Psoas muscle (tissue), 7 donors: ENCODE measurements at regions not wholly inside any gene's neighbourhood (a gene's known extent, or its start where the extent isn't known, plus 50 kb on each side); places are given as distances from the start of the nearest gene placed in this dataset.

Experiments used
- ATAC-seq, 4 donors: fragments of 200-7000 bp; cut with Tn5 transposase; one replicate each; pipeline ENCODE4 v1.9.1; 2020; ENCODE audit warnings: moderate library complexity in 3 of 4, mild to moderate bottlenecking in 2 of 4
- DNase-seq, 2 donors: peaks; one replicate each; pipeline ENCODE4 v3.0.0-alpha.2; 2020
- H3K27ac ChIP-seq: fragments of 200-600 bp; one replicate; pipeline ENCODE4 v1.8.0; 2022
- H3K27me3 ChIP-seq, 3 donors: fragments of 200-600 bp in 1 of 3; one replicate each; pipeline versions ENCODE4 v1.6.1 to v1.8.0; 2013 to 2022; ENCODE audit warnings: low read length in 2 of 3, mild to moderate bottlenecking in 2 of 3, moderate library complexity in 1 of 3; ENCODE audit not compliant: insufficient read depth in 3 of 3
- H3K36me3 ChIP-seq, 2 donors: fragments of 200-600 bp in 1 of 2; one replicate each; pipeline versions ENCODE4 v1.6.1 to v1.8.0; 2013 to 2022; ENCODE audit warnings: low read depth in 1 of 2, mild to moderate bottlenecking in 1 of 2, moderate library complexity in 1 of 2; ENCODE audit not compliant: insufficient read depth in 1 of 2
- H3K4me1 ChIP-seq: fragments of 200-600 bp; one replicate; pipeline ENCODE4 v1.8.0; 2022
- H3K4me3 ChIP-seq: fragments of 200-600 bp; one replicate; pipeline ENCODE4 v1.8.0; 2022; ENCODE audit warnings: mild to moderate bottlenecking
- H3K9me3 ChIP-seq: fragments of 200-600 bp; one replicate; pipeline ENCODE4 v1.8.0; 2022
- WGBS, 3 donors: extraction: QIAGEN DNeasy Blood & Tissue Kit; methylation state at CpG; one replicate each; pipeline versions ENCODE4 v1.1.6 to v1.1.7; 2013; 5-methylcytosine and 5-hydroxymethylcytosine counted together
- intact Hi-C, 2 donors: fragments of 100-400 bp; cut with DNase I; formaldehyde crosslinking; loops; one replicate each; pipeline versions ENCODE4 v1.11.0 to v1.14.2; 2022
- TF ChIP-seq, protein P1 (sequence below): fragments of 200-600 bp; IDR thresholded peaks from one replicate; pipeline ENCODE4 v1.8.0; 2022; ENCODE audit warnings: antibody characterized with exemption
- donor health status: healthy with polysubstance abuse.
- donor health status: DM: no; HTN: no; CAD: no; lungs with moderate emphysema.
- donor health status: Bipolar disorder and iron deficiency.
- donor health status: healthy.
- donor health status: DM: yes; HTN: yes; CAD: no.
- donor health status: DM: no; HTN: no; CAD: no.
- donor health status: DM: yes; HTN: yes; CAD: no.

- intact Hi-C loops: no loop called here
- 26 to 35% (median 31%) methylated on average over 7 of the region's 7 CpGs for WGBS, 3 donors
- DNase-seq: no peak
- Histone ChIP-seq H3K9me3 (no peaks in the 10 kb centered on the region), H3K27ac (no peak overlapping the region), H3K27me3 (peaks cover 0 to 82% (median 23%) of the 10 kb centered on the region in 3 donors), H3K4me3 (no peak overlapping the region), H3K4me1 (no peaks in the 10 kb centered on the region), H3K36me3 (no peaks in the 10 kb centered on the region)
- ATAC-seq: no peak
- TF ChIP-seq, protein P1, sequence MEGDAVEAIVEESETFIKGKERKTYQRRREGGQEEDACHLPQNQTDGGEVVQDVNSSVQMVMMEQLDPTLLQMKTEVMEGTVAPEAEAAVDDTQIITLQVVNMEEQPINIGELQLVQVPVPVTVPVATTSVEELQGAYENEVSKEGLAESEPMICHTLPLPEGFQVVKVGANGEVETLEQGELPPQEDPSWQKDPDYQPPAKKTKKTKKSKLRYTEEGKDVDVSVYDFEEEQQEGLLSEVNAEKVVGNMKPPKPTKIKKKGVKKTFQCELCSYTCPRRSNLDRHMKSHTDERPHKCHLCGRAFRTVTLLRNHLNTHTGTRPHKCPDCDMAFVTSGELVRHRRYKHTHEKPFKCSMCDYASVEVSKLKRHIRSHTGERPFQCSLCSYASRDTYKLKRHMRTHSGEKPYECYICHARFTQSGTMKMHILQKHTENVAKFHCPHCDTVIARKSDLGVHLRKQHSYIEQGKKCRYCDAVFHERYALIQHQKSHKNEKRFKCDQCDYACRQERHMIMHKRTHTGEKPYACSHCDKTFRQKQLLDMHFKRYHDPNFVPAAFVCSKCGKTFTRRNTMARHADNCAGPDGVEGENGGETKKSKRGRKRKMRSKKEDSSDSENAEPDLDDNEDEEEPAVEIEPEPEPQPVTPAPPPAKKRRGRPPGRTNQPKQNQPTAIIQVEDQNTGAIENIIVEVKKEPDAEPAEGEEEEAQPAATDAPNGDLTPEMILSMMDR: no peak
Measured at GRCh38 chr9:135275163-135275562, 187.7 kb downstream of the OLFM1 start.

DNA sequence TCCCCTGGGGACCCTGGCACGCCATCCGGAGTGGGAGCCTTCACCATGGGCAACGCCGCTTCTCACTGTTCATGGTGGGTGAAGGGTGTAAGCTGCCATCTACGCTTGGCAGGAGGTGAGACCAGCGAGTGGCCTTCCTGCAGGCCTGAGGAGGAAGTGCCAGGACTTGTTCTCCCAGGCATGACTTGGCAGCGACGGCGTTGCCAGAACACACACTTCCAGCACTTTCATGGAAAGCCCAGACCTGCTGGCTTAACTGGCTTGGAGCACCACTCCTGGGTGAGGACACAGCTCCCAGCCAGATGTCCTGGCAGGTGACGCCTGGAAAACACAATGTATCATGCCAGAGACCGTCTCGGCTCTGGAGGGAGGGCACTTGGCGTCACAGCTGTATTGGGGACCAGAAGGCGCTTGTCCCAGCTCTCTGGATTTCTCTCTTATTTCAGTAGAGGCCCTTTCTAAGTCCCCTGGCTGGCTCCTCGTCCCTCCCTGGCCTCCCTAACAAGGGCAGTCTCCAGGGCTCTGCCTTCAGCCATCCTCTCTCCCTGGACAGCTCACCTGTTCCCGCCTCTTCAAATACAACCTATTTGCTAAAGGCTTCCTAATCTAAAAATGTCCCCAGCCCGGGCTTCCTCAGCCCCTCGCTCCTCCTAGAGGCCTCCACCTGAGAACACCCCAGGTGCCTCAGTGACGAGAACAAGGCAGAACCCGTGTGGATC is 188.3 kb downstream of the OLFM1 start:
- ATAC-seq: no peak
- Histone ChIP-seq H3K27ac (no peak overlapping the region), H3K9me3 (no peaks in the 10 kb centered on the region), H3K36me3 (no peaks in the 10 kb centered on the region), H3K4me1 (no peaks in the 10 kb centered on the region), H3K27me3 (peaks cover 0 to 83% (median 23%) of the 10 kb centered on the region in 3 donors), H3K4me3 (no peak overlapping the region)
- intact Hi-C loops: no loop called here
- no peak for DNase-seq
- TF ChIP-seq, protein P1: no peak
- 32 to 45% (median 35%) methylated on average over 20 of the region's 20 CpGs for WGBS, 3 donors

- no peak overlapping the region for H3K4me3 ChIP-seq
- DNase-seq (no peak), ATAC-seq (no peak)
- peaks cover 0 to 76% (median 20%) of the 10 kb centered on the region in 3 donors for H3K27me3 ChIP-seq
- no peaks in the 10 kb centered on the region for H3K9me3 ChIP-seq
- intact Hi-C loops: no loop called here
- no peak overlapping the region for H3K27ac ChIP-seq
- H3K36me3 ChIP-seq: no peaks in the 10 kb centered on the region
- no peaks in the 10 kb centered on the region for H3K4me1 ChIP-seq
- WGBS, 3 donors: 72 to 75% (median 74%) methylated on average over 30 of the region's 30 CpGs
- TF ChIP-seq, protein P1: no peak
Measured at GRCh38 chr9:135277219-135278201, 190.0 kb downstream of the OLFM1 start.

- Histone ChIP-seq H3K9me3 (no peaks in the 10 kb centered on the region), H3K27ac (no peak overlapping the region), H3K27me3 (peaks cover 0 to 76% (median 17%) of the 10 kb centered on the region in 3 donors), H3K36me3 (no peaks in the 10 kb centered on the region), H3K4me3 (no peak overlapping the region), H3K4me1 (no peaks in the 10 kb centered on the region)
- ATAC-seq (no peak), DNase-seq (no peak)
- WGBS, 3 donors: 70 to 76% (median 76%) methylated on average over 15 of the region's 15 CpGs
- TF ChIP-seq, protein P1: no peak
- intact Hi-C loops: no loop called here
Measured at GRCh38 chr9:135278586-135278985, 191.1 kb downstream of the OLFM1 start.
